ENCODE measurements at regions not wholly inside any gene's neighbourhood (a gene's known extent, or its start where the extent isn't known, plus 50 kb on each side); places are given as distances from the start of the nearest gene placed in this dataset.

DNA sequence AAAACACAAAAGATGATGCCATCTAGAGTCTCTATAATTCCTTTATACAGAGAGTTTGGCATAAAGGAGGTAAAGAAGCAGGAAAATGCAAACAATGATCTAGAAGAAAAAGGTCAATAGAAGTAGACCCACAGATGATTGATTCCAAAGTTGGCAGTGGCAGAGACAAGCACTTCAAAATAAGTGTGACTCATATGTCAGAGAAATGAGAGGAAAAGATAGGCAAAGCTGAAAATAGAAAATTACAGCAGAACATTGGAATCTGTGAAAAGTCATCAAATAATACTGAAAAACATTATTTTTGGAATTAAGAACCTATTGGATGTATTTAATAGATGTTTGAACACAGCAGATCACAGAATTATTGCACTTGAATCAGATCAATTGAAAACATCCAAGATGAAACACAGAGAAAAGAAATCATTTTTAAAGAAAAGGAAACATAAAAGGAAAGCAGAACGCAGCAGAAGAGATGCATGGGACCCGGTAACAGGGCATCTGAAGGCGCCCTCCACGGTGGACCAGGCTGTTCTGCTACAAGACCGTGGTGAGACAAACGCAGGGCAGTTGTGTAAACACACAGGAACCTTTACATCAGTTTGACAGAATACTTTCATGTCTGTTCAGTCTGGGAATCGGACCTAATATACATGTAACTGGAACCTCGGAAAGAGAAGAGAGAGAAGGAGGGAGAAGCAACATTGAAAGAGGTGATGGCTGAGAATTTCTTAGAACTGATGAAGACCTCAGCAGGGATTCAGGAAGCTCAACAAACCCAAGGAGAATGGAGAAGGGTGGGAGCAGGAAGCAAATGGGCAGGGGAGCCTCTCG, 74.6 kb upstream of the GPC1 start (continued):
- TF ChIP-seq NRF1 (IDR thresholded peaks at IDR 0.05; ENCODE audit: low read depth, low read length) (no peak), RCOR1 (IDR thresholded peaks at IDR 0.05; ENCODE audit: low read length) (no peak), MXI1 (IDR thresholded peaks at IDR 0.05; ENCODE audit: low read depth, low read length) (no peak), RAD21 (IDR thresholded peaks at IDR 0.05; ENCODE audit: low read length) (no peak), GABPA (IDR thresholded peaks at IDR 0.05; ENCODE audit: low read depth) (no peak), NFIC (IDR thresholded peaks at IDR 0.05; ENCODE audit: borderline replicate concordance) (no peak), TEAD4 (IDR thresholded peaks at IDR 0.05; ENCODE audit: borderline replicate concordance, insufficient read depth) (no peak), TCF12 (IDR thresholded peaks at IDR 0.05) (no peak)

DNA sequence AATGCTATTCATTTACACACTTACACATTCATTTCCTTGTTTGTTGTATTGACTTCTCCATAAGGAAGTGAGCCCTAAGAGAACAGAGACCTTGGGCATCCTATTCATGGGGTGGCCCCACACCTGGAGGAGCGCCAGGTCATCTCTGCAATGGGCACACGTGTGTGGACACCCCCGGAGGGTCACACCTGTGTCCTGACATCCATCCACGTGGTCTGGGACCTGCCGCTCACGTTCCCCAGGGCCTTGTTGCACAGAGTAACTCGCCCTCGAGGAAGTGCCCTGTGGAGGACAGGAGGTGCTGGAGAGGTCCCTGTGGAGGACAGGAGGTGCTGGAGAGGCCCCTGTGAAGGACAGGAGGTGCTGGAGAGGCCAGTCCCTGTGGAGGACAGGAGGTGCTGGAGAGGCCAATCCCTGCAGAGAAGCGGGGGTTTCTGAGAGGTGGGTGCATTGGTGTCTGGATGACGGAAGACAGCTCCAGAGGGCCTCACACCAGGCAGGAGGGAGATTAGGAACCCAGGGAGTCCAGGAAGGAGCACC, 73.2 kb upstream of the GPC1 start:
- H3K79me2 ChIP-seq (ENCODE audit: insufficient read depth), result no peaks in the 10 kb centered on the region
- no peak overlapping the region for H3K9ac ChIP-seq
- no peaks in the 10 kb centered on the region for H3K36me3 ChIP-seq (replicated peaks in 1 of 2; ENCODE audit: control insufficient read depth in 1 of 2, insufficient read depth in 2 of 2, low read length in 1 of 2)
- H2AFZ ChIP-seq (ENCODE audit: low read depth), result no peak overlapping the region
- H3K4me1 ChIP-seq (ENCODE audit: control insufficient read depth in 1 of 2, insufficient read depth in 2 of 2, low read depth in 1 of 2, low read length in 1 of 2), result no peaks in the 10 kb centered on the region; a peak in 1 of 4 replicates
- no peak for TF ChIP-seq TEAD4 (IDR thresholded peaks at IDR 0.05; ENCODE audit: borderline replicate concordance, insufficient read depth)
- no peak for TF ChIP-seq POLR2AphosphoS5 (IDR thresholded peaks at IDR 0.05; ENCODE audit: low read depth, low read length)
- TF ChIP-seq ELF1 (IDR thresholded peaks at IDR 0.05), result no peak
- no peak for TF ChIP-seq USF2 (IDR thresholded peaks at IDR 0.05; ENCODE audit: borderline replicate concordance, low read depth, low read length)
- no peak for TF ChIP-seq ZBTB33 (IDR thresholded peaks at IDR 0.05; ENCODE audit: borderline replicate concordance, low read depth)
- no peak for TF ChIP-seq CTCF (IDR thresholded peaks at IDR 0.05)
- no peak for TF ChIP-seq CHD2 (IDR thresholded peaks at IDR 0.05; ENCODE audit: low read length, partially characterized antibody)
- no peak for TF ChIP-seq GATA2 (CRISPR knock-in tag; IDR thresholded peaks at IDR 0.05)
- WGBS (ENCODE audit: low lambda C conversion rate), result 30% methylated on average over 4 of the region's 10 CpGs
- no peaks in the 10 kb centered on the region for H3K9me2 ChIP-seq
- DNase-seq, result no peak
- no peaks in the 10 kb centered on the region for H3K9me3 ChIP-seq
- H3F3A ChIP-seq (replicated peaks; ENCODE audit: insufficient read depth), result no peaks in the 10 kb centered on the region
- POLR2A ChIA-PET, result no interaction called here
- no peaks in the 10 kb centered on the region for H3K27me3 ChIP-seq (ENCODE audit: insufficient read depth)
- H3K27ac ChIP-seq (ENCODE audit: low read depth in 2 of 2, low read length in 1 of 2), result no peak overlapping the region
- CTCF ChIA-PET, result no interaction called here
- no peaks in the 10 kb centered on the region for H4K20me1 ChIP-seq (ENCODE audit: insufficient read depth)
- H3K4me3 ChIP-seq (ENCODE audit: low read depth in 2 of 2, low read length in 1 of 2), result no peak overlapping the region
- no peak overlapping the region for H3K4me2 ChIP-seq

All from SK-N-SH (cell line).